ENCODE measurements at regions not wholly inside any gene's neighbourhood (a gene's known extent, or its start where the extent isn't known, plus 50 kb on each side); places are given as distances from the start of the nearest gene placed in this dataset.
A peak's percentile ranks its signal among the peaks of the same experiment; 100 is the strongest.

DNA sequence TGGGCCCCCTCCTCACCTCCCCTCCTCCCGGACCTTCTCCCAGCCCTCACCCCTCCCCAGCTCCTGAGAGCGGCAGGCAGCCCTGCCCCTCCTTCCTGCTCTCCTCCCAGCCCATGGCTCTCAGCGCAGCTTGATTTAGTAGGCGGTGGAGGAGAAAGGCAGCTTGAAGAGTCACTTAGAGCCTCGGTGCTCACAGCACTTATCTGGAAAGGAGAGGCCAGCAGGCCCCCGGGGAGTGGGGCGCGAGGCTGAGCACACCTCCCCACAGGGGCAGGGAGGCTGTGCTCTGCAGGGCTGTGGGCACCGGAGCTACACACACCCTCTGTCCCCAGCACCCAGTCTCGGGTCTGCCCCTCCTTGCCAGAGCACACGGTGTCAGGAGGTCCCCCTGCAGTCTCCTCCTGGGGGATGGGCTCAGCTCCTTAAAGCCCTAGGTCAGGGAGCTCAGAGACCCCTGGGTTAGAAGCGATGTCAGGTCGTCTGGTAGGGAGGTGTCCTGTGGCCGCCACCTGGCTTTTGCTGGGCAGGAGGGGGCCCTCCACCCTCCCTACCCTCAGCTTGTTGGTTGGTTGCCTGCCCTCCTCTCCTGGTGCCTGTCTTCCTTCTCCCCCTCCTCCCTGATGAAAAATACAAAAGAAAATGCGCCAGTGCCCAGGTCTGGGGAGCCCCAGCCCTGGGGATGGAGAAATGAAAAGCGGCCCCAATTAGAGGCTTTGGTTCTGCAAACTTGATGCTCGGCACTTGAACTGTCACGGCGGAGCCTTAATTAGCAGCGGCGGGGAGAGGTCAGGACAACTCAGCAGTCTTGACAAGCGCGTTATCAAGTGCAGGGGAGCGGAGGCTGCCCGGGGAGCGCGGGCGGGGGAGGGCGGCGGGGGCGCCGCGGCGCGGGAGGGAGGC is 151.1 kb upstream of the GSE1 start:
- peaks cover 86% of the 10 kb centered on the region for H3K4me1 ChIP-seq
- H3K36me3 ChIP-seq (ENCODE audit: low read depth, missing control alignments) = no peaks in the 10 kb centered on the region
- peak overlapping the region; percentile 36 to 49 for H3K4me3 ChIP-seq
- intact Hi-C loops (cut with DNase I; ENCODE audit: low total_unique reads) = no loop called here
- H3K27ac ChIP-seq = peak overlapping the region; percentile 52 to 58
- no peaks in the 10 kb centered on the region for H3K27me3 ChIP-seq
- 1 to 2% methylated on average over 20 to 26 of the region's 35 CpGs for WGBS, 2 donors
- H3K9me3 ChIP-seq = no peaks in the 10 kb centered on the region
- TF ChIP-seq, protein P1, sequence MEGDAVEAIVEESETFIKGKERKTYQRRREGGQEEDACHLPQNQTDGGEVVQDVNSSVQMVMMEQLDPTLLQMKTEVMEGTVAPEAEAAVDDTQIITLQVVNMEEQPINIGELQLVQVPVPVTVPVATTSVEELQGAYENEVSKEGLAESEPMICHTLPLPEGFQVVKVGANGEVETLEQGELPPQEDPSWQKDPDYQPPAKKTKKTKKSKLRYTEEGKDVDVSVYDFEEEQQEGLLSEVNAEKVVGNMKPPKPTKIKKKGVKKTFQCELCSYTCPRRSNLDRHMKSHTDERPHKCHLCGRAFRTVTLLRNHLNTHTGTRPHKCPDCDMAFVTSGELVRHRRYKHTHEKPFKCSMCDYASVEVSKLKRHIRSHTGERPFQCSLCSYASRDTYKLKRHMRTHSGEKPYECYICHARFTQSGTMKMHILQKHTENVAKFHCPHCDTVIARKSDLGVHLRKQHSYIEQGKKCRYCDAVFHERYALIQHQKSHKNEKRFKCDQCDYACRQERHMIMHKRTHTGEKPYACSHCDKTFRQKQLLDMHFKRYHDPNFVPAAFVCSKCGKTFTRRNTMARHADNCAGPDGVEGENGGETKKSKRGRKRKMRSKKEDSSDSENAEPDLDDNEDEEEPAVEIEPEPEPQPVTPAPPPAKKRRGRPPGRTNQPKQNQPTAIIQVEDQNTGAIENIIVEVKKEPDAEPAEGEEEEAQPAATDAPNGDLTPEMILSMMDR (IDR thresholded peaks at IDR 0.05) = no peak
- TF ChIP-seq POLR2A (IDR thresholded peaks at IDR 0.05) = no peak
- DNase-seq = peak; percentile 83

DNA sequence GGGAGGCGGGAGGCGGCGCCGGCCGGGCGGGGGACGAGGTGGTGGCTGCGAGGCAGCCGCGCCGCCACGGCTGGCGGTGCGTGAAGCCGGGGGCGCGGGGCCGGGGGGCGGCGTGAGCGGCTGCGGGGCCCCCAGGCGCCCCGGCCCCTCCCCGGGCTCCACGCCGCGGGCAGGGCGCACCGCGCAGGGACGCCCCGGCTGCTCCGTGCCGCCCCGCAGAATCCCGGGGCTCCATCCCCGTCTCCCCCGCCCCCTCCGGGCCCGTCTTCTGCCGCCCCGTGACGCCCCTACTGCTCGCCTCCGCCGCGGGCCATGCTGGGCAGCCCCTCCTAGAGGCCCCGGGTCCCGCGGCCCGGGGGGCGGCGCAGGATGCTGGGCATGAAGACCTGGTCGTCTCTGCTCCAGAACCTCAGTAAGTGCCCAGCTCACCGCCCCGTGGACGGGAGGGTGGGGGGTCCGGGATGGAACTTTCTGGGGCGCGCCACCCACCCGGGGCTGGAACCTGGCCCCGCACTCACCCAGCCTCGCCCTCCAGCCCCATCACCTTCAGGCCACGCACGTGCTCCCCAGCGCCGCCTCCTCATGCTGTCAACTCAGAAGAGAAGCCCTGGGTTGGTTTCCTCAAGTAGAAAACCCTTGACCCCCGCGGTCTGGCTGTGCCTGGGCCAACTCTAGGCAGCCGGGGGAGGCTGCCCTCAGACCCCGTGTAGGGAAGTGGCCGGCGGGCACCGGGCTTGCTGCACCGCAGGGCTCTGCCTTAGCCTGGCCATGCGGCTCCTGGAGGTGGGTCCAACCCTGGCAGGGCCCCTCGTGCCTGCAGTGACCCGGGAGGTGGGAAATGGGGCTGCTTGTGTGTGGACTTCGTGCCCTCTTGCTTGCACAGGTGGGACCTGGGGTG is 150.2 kb upstream of the GSE1 start:
- H3K4me1 ChIP-seq = peaks cover 79% of the 10 kb centered on the region
- no peaks in the 10 kb centered on the region for H3K36me3 ChIP-seq (ENCODE audit: low read depth, missing control alignments)
- H3K9me3 ChIP-seq = no peaks in the 10 kb centered on the region
- TF ChIP-seq POLR2A (IDR thresholded peaks at IDR 0.05) = no peak
- TF ChIP-seq, protein P1 (IDR thresholded peaks at IDR 0.05) = no peak
- DNase-seq = peak; percentile 62
- 9% methylated on average over 26 of the region's 80 CpGs; no CpG with 5 or more reads in 1 of the 2 donors for WGBS, 2 donors
- peak overlapping the region; percentile 18 to 58 for H3K27ac ChIP-seq
- intact Hi-C loops (cut with DNase I; ENCODE audit: low total_unique reads) = no loop called here
- H3K27me3 ChIP-seq = no peaks in the 10 kb centered on the region
- H3K4me3 ChIP-seq = peak overlapping the region; percentile 49 to 66

DNA sequence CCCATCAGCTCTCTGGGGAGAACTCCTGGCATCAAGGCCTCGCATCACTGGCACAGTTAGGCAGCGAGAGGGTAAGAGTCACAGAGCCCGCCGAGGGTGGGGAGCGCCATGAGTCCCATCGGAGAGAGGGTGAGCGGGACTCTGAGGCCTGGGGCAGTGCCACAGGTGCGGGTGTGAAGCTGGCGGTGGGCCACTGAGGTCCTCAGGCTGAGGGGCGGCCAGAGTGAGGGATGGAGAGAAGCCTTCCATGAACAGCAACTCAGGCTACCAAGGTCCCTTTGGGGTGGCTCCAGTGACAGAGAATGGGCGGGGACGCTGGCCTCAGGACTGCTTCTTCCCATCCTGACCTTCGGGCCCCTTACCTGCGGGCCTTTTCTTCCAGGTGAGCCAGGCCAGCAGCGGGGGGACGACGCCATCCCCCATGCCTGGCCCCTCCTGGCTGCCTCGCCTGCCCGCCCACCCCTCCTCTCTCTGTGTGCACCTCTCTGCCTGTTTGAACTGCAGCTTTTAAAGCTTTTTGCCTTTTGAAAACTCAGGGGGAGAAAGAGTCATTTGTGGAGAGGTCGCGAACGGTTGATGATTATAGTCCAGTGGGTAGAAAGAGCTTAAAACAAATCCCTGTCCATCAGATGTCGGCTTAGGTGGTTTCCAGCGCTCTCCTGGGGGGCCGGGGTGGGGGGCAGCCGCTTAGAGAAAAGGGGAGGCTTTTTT is 149.3 kb upstream of the GSE1 start:
- Histone ChIP-seq H3K36me3 (ENCODE audit: low read depth, missing control alignments) (no peaks in the 10 kb centered on the region), H3K27me3 (no peaks in the 10 kb centered on the region), H3K4me3 (peak overlapping the region; percentile 49 to 66), H3K27ac (peak overlapping the region; percentile 31 to 58), H3K4me1 (peaks cover 70% of the 10 kb centered on the region), H3K9me3 (no peaks in the 10 kb centered on the region)
- DNase-seq = no peak
- intact Hi-C loops (cut with DNase I; ENCODE audit: low total_unique reads) = no loop called here
- TF ChIP-seq POLR2A (IDR thresholded peaks at IDR 0.05) = no peak
- TF ChIP-seq, protein P1 (IDR thresholded peaks at IDR 0.05) = no peak
- 39 to 67% methylated on average over 17 to 26 of the region's 26 CpGs for WGBS, 2 donors

DNA sequence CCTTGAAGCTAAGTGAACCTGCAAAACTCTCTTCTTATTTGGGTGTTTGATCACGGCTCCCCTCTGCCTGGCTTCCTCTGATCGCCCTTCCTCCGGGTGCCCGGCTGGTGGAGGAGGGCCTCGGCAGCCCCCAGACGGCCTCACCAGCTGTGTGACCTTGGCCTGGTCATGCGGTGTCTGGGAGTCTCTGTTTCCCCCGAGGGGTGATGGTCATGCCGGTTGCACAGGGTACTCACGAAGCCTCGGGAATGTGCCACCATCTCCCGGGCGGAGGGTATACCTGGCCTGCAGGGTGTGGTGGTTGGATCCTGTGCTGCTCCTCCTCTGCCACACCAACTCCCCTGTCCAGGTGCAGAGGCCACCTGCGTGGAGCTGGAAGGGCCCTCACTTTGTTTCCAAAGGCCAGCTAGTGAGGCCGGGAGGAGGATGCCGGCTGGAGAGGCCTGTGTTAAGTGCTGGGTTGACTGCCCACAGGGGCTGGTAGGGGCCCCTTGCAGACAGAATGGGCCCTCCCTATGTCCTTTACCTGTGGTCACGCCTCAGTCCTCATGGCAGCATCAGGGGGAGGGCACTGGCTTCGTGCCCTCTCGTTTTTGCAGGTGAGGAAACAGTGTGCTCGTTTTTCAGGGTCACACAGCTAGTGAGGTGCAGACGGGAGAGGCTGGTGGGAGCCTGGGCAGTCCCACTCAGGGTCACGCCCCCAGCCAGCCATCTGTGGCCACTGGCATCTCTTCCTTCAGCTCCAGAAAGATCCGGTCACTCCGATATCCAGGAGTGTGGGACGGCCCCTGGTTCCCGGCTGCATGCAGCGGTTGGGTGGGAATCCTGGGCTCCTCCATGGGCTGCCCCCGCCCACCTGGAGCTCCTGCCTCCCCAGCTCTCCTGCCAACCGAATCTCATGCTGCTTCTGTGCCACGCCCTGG is 148.5 kb upstream of the GSE1 start:
- Histone ChIP-seq H3K9me3 (no peaks in the 10 kb centered on the region), H3K27ac (peak overlapping the region; percentile 31 to 58), H3K27me3 (no peaks in the 10 kb centered on the region), H3K4me3 (peak overlapping the region in 1 of 2 donors; percentile 66), H3K4me1 (peaks cover 62% of the 10 kb centered on the region), H3K36me3 (ENCODE audit: low read depth, missing control alignments) (no peaks in the 10 kb centered on the region)
- intact Hi-C loops (cut with DNase I; ENCODE audit: low total_unique reads) = no loop called here
- TF ChIP-seq, protein P1 (IDR thresholded peaks at IDR 0.05) = no peak
- no peak for TF ChIP-seq POLR2A (IDR thresholded peaks at IDR 0.05)
- 40 to 75% methylated on average over 16 to 29 of the region's 30 CpGs for WGBS, 2 donors
- DNase-seq = peak; percentile 81
